ENCODE measurements at regions not wholly inside any gene's neighbourhood (a gene's known extent, or its start where the extent isn't known, plus 50 kb on each side); places are given as distances from the start of the nearest gene placed in this dataset.

DNA sequence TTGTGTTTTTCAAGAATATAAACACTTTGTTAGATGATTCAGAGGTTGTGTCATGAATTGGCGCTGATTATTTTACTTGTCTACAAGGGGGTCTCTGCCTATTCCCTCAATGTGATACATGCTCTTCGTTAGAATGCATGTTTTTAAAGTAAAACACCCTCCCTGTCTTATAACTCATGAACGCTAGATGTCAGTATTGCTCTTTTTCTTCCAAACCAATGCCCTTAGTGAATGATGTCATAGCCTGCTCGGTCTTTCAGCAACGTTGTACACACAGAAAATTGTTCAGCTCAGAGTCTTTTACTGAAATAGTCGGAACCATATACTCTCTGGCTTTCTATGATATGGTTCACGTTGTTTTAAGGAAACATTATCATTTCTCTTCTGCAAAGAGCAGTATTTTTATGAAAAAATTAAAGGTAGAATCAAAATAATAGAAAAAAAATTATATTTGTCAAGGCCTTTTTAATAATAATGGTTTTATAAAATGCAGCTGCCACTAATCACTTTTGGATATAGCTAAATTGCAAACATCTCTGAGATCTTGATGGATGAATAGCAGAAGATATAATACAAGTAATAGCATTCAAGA, 292.9 kb downstream of the TLL1 start (continued):
- TF ChIP-seq REST (IDR thresholded peaks at IDR 0.05) (no peak), ZBTB33 (IDR thresholded peaks at IDR 0.05) (no peak), RXRA (IDR thresholded peaks at IDR 0.05) (no peak), NR2F2 (IDR thresholded peaks at IDR 0.05) (no peak), JUND (IDR thresholded peaks at IDR 0.05) (peak in 1 of 2 donors; percentile 92), SP1 (IDR thresholded peaks at IDR 0.05) (no peak), TAF1 (conservative IDR thresholded peaks at IDR 0.05) (no peak), MAX (IDR thresholded peaks at IDR 0.05) (no peak), EGR1 (IDR thresholded peaks at IDR 0.05; ENCODE audit: low read depth in 2 of 2) (no peak)

DNA sequence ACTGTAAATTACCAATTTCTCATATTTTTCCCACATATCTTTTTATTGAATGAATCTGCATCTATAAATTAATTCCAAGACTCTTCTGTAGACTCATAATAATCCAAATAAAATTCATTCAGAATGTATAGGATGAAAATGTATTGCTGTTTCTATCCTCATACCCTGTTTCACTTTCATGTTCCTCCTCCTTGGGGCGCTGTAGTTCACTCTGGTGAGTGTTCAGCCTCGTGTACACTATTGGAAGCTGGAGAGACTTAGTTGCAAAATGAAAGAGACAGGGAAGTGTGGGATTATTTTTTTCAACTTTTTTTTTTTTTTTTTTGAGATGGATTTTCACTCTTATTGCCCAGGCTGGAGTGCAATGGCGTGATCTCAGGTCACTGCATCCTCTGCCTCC, 296.1 kb downstream of the TLL1 start:
- Histone ChIP-seq H3K9ac (ENCODE audit: low read depth in 1 of 2, low read length in 2 of 2) (no peak overlapping the region), H3K9me3 (ENCODE audit: control insufficient read depth in 4 of 4, low read length in 3 of 4) (peaks cover 0 to 4% (median 0%) of the 10 kb centered on the region in 4 donors), H3K36me3 (ENCODE audit: control insufficient read depth in 4 of 4, insufficient read depth in 3 of 4, low read depth in 1 of 4, low read length in 3 of 4) (no peaks in the 10 kb centered on the region), H3K4me3 (ENCODE audit: low read depth in 1 of 3, low read length in 3 of 3) (no peak overlapping the region), H3K27ac (ENCODE audit: low read depth in 1 of 2, low read length in 2 of 2) (no peak overlapping the region), H3K27me3 (ENCODE audit: control insufficient read depth in 4 of 4, insufficient read depth in 4 of 4, low read length in 3 of 4) (no peaks in the 10 kb centered on the region), H3K4me1 (ENCODE audit: control insufficient read depth in 4 of 4, insufficient read depth in 4 of 4, low read length in 3 of 4) (no peaks in the 10 kb centered on the region)
- no peak for DNase-seq (ENCODE audit: low spot score)
- 43% methylated on average over 3 of the region's 3 CpGs for WGBS
- TF ChIP-seq, protein P1, sequence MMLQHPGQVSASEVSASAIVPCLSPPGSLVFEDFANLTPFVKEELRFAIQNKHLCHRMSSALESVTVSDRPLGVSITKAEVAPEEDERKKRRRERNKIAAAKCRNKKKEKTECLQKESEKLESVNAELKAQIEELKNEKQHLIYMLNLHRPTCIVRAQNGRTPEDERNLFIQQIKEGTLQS (IDR thresholded peaks at IDR 0.05) = no peak
- TF ChIP-seq RXRA (IDR thresholded peaks at IDR 0.05) (no peak), YY1 (IDR thresholded peaks at IDR 0.05) (no peak), REST (IDR thresholded peaks at IDR 0.05) (no peak), MAX (IDR thresholded peaks at IDR 0.05) (no peak), HNF4A (conservative IDR thresholded peaks at IDR 0.05) (no peak), ZBTB33 (IDR thresholded peaks at IDR 0.05) (no peak), CTCF (IDR thresholded peaks at IDR 0.05; ENCODE audit: low read depth, low read length, missing input control) (no peak), TAF1 (conservative IDR thresholded peaks at IDR 0.05) (no peak), NR2F2 (IDR thresholded peaks at IDR 0.05) (no peak), RAD21 (IDR thresholded peaks at IDR 0.05) (no peak), FOXA1 (IDR thresholded peaks at IDR 0.05) (no peak), EGR1 (IDR thresholded peaks at IDR 0.05; ENCODE audit: low read depth in 2 of 2) (no peak), GABPA (IDR thresholded peaks at IDR 0.05 in 1 of 2, conservative IDR thresholded peaks at IDR 0.05 in 1 of 2) (no peak), JUND (IDR thresholded peaks at IDR 0.05) (no peak), FOXA2 (IDR thresholded peaks at IDR 0.05) (no peak), SP1 (IDR thresholded peaks at IDR 0.05) (no peak), HNF4G (IDR thresholded peaks at IDR 0.05) (no peak)

Data from liver (tissue), 8 donors.